Effector CD8-positive, alpha-beta T cell (primary cell): ENCODE measurements at regions not wholly inside any gene's neighbourhood (a gene's known extent, or its start where the extent isn't known, plus 50 kb on each side); places are given as distances from the start of the nearest gene placed in this dataset.
"Not testable (repeated sequence)": the region's sequence is repeated elsewhere in the genome, so short reads cannot be mapped to it uniquely, and the experiment has no call there.

Experiments
- DNase-seq: peaks from one replicate; lab custom pipeline; 2025; lab: John Stamatoyannopoulos, UW

GRCh38 chr3:110618512-110619226 is 452.9 kb upstream of the NECTIN3 start:
- no peak for DNase-seq

- DNase-seq: no peak
Measured at GRCh38 chr3:110620118-110620517, 451.5 kb upstream of the NECTIN3 start.

- no peak for DNase-seq
Measured at GRCh38 chr3:110623571-110623970, 448.0 kb upstream of the NECTIN3 start.

- no peak for DNase-seq
Measured at GRCh38 chr3:110624576-110624975, 447.0 kb upstream of the NECTIN3 start.

- no peak for DNase-seq
Measured at GRCh38 chr3:110625201-110625747, 446.3 kb upstream of the NECTIN3 start.

- DNase-seq: not testable (repeated sequence)
Measured at GRCh38 chr3:110626652-110627111, 444.9 kb upstream of the NECTIN3 start.

GRCh38 chr3:110628650-110629301 is 442.8 kb upstream of the NECTIN3 start:
- no peak for DNase-seq

- no peak for DNase-seq
Measured at GRCh38 chr3:110629917-110630316, 441.7 kb upstream of the NECTIN3 start.

GRCh38 chr3:110644203-110644602 is 427.4 kb upstream of the NECTIN3 start:
- no peak for DNase-seq

- no peak for DNase-seq
Measured at GRCh38 chr3:110646055-110646454, 425.6 kb upstream of the NECTIN3 start.

GRCh38 chr3:110646496-110646895 is 425.1 kb upstream of the NECTIN3 start:
- no peak for DNase-seq

- no peak for DNase-seq
Measured at GRCh38 chr3:110647586-110647985, 424.0 kb upstream of the NECTIN3 start.

- DNase-seq: no peak
Measured at GRCh38 chr3:110650741-110651140, 420.9 kb upstream of the NECTIN3 start.

GRCh38 chr3:110654843-110655502 is 416.6 kb upstream of the NECTIN3 start:
- no peak for DNase-seq

GRCh38 chr3:110656394-110657025 is 415.1 kb upstream of the NECTIN3 start:
- DNase-seq: no peak

- no peak for DNase-seq
Measured at GRCh38 chr3:110664148-110664547, 407.5 kb upstream of the NECTIN3 start.

- DNase-seq: no peak
Measured at GRCh38 chr3:110666495-110666894, 405.1 kb upstream of the NECTIN3 start.

- DNase-seq: no peak
Measured at GRCh38 chr3:110667216-110667615, 404.4 kb upstream of the NECTIN3 start.

GRCh38 chr3:110670407-110670806 is 401.2 kb upstream of the NECTIN3 start:
- no peak for DNase-seq

GRCh38 chr3:110677506-110677905 is 394.1 kb upstream of the NECTIN3 start:
- DNase-seq: no peak

- DNase-seq: no peak
Measured at GRCh38 chr3:110679285-110679684, 392.3 kb upstream of the NECTIN3 start.

- DNase-seq: no peak
Measured at GRCh38 chr3:110680450-110680849, 391.2 kb upstream of the NECTIN3 start.
